ENCODE measurements at regions not wholly inside any gene's neighbourhood (a gene's known extent, or its start where the extent isn't known, plus 50 kb on each side); places are given as distances from the start of the nearest gene placed in this dataset.

- peak; percentile 72 for DNase-seq (ENCODE audit: low read depth)
Measured at GRCh38 chr2:157056200-157056676, 201.3 kb upstream of the GALNT5 start.

DNA sequence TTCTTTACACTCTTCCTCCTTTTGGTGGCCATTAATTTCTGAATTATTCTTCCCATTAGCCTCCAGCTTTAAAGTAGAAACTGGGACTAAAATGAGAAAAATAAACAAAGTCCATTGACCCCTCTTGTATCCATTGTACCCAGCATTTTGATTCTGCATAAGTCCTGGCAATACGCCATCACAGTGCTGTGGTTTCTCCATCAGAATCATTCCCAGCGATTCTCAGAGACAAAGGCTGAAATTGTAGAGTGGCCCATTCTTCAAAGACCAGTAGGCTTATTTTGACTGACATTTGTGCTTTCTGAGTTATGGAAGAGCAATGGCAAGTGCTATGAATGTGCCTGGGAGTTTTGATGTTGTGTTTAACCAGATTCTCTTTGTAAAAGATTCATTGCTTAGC is 199.3 kb upstream of the GALNT5 start:
- DNase-seq (ENCODE audit: low read depth): no peak

GRCh38 chr2:157059036-157059435 is 198.5 kb upstream of the GALNT5 start:
- no peak for DNase-seq (ENCODE audit: low read depth)

DNA sequence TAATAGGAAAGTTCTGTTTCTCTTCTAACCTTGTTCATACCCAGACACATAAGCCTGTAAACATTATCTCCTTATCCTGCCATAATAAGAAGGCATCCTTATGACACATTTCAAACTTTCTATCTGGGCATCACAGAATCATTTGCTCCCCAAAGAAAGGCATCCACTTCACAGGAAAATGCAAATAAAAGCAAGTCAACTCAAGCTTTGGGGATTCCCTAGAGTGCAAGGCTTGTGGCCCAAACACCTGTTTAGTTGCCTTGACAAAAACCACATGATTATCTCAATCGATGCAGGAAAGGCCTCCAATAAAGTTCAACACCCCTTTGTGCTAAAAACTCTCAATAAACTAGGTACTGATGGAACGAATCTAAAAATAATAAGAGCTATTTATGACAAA is 195.7 kb upstream of the GALNT5 start:
- DNase-seq (ENCODE audit: low read depth): no peak

GRCh38 chr2:157067562-157067961 is 189.9 kb upstream of the GALNT5 start:
- DNase-seq (ENCODE audit: low read depth): no peak

DNA sequence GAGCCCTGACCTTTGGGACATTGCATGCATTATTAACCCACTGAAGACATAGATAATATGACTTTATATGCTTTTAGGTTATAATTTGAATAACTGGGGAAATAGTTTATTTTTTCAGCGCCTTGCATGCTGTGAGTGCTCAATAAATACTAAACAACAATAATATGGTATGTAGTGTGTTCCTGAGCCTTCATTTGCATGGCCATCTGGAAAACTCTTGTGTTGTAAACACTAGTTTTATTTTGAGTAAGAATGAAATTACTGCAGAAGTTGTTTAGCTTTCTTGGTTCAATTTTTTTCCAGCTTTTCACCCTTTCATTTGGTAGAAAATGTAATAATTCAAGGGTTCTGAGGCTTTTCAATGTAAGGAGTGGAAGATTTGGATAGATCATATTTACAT is 189.3 kb upstream of the GALNT5 start:
- no peak for DNase-seq (ENCODE audit: low read depth)

DNA sequence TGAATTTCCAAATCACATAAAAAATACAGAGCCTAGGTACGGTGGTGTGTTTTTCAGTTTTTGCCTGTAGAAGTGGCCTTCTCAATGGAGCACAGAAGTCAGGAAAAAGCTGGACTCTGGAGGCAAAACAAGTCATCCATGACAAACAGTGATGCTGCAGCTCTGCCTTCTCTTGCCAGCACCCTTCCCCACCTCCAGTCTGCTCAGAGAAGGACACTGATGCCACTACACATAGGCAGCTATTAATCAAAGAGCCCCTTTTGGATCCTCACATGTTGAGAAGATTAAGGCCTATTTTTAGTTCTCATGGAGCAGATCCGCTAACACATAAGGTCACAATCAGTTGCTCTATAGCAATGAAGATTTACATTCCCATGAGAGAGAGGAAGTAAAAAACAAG is 181.6 kb upstream of the GALNT5 start:
- DNase-seq (ENCODE audit: low read depth): no peak

DNA sequence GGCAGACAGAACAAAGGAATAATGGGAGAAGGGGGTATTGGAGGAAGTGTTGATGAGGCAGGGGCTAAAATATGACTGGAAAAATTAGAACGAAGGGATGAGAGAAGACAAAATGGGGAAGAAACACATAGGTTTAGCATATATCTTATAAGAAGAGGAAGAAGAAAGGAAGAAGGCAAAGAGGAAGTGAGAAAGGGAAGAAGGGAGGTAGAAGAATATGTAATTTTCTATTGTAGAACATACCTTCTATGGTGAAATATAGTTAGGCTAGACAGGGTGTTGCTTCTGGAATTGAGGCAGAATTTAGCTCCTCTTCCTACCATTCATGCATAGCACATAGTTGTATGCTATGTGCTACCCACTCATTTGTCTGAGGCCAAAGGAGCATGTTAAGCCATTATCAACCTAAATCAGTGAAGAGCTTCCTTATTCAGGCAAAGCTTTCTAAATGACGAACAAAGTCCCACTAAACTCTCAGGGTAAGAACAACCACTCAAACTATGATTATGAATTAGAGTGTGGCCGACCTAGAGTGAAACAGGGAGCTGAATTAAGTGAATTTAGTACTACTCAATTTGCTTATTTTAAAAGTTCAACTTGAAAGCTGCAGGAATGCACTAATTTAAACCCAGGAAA is 180.9 kb upstream of the GALNT5 start:
- DNase-seq (ENCODE audit: low read depth): no peak

DNA sequence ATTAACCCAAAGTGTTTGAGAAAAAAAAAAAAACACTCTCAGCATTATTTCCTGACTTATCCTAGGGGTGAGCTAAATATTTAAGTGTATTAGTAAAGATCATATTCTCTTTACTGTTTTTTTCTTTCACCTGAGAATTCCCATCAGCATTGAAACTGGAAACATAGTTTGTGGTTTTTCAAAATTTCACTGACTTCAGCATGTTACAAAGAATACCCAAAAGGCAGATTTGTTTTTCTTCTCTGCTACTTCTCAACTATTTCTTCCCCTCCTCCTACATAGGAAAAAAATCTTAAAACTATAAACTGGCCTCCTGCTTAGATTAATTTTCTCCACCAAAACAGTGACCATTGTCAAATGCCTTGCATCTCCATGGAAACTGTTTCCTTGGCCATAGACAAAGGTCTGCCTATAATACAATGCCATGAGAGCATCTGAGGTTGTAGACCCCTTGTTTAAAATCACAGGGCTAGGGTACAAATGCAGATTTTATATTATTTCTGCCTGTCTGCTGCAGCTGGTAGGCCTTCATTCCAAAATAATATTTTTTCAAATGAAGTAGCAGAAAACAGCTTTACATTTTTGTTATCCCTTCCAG is 179.7 kb upstream of the GALNT5 start:
- DNase-seq (ENCODE audit: low read depth): no peak

- no peak for DNase-seq (ENCODE audit: low read depth)
Measured at GRCh38 chr2:157082950-157083349, 174.6 kb upstream of the GALNT5 start.

DNA sequence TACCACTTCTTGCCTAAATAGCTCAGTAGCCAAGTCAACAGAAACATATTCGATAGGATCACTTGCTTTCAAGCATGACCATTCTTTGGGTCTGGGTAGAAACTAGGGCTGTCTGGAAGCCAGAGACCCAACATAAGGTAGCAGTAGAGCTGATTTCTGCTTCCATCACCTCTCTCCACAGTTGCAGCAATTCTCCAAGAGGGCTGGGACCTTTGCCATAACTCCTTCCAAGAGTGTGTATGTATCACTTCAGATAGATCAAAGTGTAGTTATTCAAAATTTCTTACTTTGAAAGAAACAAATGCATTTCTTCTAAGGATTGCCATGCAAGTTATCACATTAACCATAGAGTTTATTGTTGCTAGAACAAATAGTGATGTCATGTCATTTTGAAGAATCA is 172.0 kb upstream of the GALNT5 start:
- DNase-seq (ENCODE audit: low read depth): no peak

GRCh38 chr2:157087373-157088002 is 170.0 kb upstream of the GALNT5 start:
- no peak for DNase-seq (ENCODE audit: low read depth)

- DNase-seq (ENCODE audit: low read depth): no peak
Measured at GRCh38 chr2:157093666-157094065, 163.8 kb upstream of the GALNT5 start.

DNA sequence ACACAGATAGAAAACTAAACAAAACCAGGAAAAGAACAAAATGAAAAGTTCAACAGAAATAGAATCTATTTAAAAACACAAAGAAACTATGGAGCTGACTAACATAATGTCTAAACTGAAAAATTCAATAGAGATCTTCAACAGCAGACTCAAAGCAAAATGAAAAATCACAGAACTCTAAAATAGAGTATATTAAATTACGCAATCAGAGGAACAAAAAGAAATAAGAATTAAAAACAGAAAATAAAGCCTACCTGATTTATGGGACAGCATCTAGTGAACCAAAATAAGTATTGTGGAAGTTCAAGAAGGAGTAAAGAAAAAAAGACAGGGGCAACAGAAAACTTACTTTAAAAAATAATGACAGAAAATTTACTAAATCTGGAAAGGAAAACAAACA is 152.1 kb upstream of the GALNT5 start:
- DNase-seq (ENCODE audit: low read depth): no peak

- no peak for DNase-seq (ENCODE audit: low read depth)
Measured at GRCh38 chr2:157106950-157107349, 150.6 kb upstream of the GALNT5 start.

DNA sequence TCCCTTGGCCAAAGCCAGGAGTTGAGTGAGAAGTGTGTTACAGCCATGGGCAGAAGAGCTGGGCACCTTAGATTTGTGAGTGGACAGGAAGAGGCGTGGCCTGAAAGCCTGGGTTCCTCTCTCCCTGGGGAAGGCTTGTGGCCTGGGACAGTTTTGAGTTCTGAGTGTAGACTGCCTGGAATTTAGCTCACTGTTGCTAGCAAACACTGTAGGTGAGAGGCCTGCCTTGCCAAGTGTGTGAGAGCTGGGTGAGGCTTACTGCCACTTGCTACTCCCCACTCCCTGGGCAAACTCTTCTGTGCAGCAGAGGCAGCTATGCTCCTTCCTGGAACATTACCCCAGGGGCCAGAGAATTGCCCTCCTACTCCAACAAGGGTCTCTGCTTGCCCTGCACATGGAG is 150.0 kb upstream of the GALNT5 start:
- no peak for DNase-seq (ENCODE audit: low read depth)

- DNase-seq (ENCODE audit: low read depth): peak; percentile 33
Measured at GRCh38 chr2:157107877-157108276, 149.6 kb upstream of the GALNT5 start.

- DNase-seq (ENCODE audit: low read depth): no peak
Measured at GRCh38 chr2:157122776-157123175, 134.7 kb upstream of the GALNT5 start.

DNA sequence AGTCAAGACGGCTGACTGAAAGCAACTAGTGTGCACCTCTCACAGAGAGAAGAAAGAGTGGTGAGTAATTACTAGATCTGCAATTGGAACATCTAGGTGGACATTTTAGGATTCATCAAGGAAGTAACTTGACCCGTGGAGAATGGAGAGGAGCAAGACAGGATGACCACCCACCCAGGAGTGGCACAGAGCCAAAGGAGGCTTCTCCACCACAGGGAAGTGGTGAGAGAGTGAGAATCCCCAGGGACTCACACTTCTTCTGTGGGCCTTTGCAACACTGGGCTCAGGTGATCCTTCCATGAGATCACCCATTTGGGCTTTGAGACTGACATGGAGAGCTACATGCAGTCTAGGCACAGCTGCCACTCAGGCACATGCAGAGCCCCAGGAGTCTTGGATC is 132.8 kb upstream of the GALNT5 start:
- no peak for DNase-seq (ENCODE audit: low read depth)

- no peak for DNase-seq (ENCODE audit: low read depth)
Measured at GRCh38 chr2:157125685-157126084, 131.8 kb upstream of the GALNT5 start.

- DNase-seq (ENCODE audit: low read depth): no peak
Measured at GRCh38 chr2:157127249-157128012, 130.1 kb upstream of the GALNT5 start.

GRCh38 chr2:157143901-157144300 is 113.6 kb upstream of the GALNT5 start:
- DNase-seq (ENCODE audit: low read depth): no peak

- no peak for DNase-seq (ENCODE audit: low read depth)
Measured at GRCh38 chr2:157149270-157149669, 108.2 kb upstream of the GALNT5 start.
